HG03439 (cell line): ENCODE measurements at regions not wholly inside any gene's neighbourhood (a gene's known extent, or its start where the extent isn't known, plus 50 kb on each side); places are given as distances from the start of the nearest gene placed in this dataset.

Source experiments
- ATAC-seq: cut with Tn5 transposase; IDR thresholded peaks from one replicate; pipeline ENCODE4 v1.9.1; 2021; ENCODE audit warnings: mild to moderate bottlenecking, moderate library complexity; ENCODE audit not compliant: unreplicated experiment

DNA sequence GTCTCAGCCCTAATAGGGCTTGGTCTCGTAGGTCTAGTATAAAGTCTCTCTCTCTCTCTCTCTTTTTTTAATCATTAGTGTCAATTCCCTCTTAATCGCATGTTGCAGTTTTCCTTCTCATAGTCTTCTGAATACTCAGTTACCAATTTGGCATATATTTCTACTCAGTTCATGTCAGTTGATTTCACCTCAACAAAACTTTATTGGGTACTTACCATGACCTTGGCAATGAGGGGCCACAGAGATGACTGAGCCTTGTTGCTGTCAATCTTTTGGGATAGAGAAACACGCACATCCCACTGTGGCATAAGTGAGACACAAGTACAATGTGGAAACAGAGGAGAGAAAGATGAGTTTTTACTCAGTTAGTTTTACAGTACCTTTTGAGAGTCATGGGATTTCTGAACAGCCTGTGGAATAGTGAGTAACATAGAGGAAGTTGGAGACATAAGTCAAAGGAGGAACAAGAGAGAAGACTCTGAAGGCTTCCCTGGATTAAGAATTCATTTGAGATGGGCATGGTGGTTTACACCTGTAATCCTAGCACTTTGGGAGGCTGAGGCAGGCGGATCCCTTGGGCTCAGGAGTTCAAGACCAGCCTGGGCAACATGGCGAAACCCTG is 150.2 kb upstream of the CBLB start:
- ATAC-seq, result no peak

DNA sequence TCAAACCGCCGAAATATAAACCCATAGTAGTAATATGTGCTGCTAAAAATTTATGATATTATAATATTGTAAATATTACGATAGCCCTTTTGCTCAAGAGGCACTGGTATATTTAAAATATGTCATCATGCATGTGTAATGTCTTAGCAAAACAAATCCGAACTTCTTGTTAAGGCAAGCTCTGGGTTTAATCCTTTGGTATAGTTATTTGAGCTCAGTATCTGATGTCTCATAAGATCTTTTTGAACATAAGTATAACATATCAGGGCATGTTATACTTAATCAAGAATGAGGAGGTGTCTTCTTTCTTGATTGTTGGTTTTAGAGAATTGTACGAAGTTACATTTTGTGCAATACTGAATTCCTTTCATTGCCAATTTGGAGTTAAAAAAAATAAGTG is 154.1 kb upstream of the CBLB start:
- no peak for ATAC-seq

DNA sequence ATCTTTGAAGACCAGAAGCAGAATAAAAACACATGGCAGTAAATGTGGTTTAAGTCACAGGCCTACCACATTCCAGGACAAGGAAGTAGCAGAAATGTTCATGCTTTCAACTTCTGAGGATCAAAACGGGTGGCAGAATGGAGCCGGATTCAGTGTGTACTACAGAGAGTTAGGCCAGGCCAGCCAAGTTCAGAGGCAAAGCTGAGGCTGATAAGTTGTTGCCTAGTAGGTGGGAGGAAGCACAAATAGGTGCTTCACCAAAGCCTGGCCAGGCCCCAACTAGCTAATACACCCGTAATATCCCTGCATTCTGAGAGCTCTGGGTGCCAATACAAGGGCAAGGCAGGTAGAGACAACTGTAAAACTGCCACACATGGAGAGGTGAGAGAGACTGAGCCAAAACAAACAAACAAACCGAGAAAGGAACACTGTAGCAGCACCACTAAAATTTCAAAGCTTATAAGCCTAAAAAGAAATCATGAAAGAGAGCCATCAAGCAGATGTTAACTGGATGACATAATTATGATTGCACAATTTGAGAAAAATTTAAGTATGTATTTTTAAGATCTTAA is 156.4 kb upstream of the CBLB start:
- no peak for ATAC-seq

DNA sequence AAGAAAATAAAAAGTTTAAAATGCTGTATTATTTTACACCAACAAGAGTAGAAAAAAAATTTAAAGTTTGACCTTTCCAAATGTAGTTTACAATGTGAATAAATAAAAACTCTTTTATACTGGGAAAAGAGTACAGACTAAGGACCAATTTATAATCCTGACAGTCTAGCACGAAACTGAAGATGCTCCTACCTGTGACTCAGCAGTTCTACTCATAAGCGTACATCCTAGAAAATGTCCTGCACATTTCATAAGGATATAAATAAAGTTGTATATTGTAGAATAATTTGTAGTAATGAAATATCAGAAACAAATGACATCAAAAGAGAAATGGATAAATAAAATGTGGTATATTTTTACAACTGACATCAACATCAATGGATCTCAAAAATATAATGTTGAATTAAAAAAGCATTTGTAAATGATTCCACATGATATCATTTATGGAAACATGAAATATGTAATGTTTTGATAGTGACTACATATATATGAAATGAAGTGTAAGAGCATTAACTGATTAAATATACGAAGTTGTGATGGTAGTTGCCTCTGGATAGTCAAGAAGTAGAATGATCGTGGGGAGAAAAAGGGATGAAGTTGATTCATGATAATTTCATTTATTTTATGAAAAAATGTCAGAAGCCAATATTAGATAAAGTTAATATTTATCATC is 161.3 kb upstream of the CBLB start:
- ATAC-seq, result no peak

DNA sequence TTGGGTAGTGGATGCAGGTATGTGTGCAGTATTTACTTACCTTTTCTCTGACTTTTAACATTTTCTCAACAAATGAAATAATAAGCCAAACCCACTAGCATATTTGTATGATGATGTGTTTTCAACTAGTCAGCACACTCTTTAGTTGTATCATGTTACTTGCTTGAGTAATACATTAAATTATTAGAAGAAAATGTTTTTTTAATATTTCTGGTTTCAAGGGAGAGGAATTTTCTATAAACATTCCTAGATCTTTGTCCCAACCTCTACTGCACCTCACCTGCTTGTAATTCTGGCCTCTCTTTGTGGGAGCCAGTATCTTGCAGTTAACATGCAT is 161.8 kb upstream of the CBLB start:
- ATAC-seq, result no peak

DNA sequence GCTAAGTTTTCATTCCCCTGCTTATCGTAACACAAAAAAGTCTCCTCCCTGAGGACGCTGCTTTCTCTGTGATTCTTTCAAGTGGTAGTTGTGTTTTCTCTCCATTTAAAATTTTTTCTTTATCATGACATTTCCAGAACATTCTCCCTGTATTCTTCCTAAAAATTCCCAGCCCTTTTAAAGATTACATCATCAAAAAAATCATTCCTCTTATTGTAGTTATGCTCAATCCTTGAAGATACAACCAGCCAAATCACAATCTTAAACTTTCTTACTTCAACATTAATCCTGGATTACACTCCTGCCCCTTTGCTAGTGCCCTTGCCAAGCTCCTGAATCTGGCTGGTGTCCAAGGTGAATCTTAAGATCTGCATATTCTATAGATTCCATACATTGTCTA is 163.7 kb upstream of the CBLB start:
- ATAC-seq, result no peak

DNA sequence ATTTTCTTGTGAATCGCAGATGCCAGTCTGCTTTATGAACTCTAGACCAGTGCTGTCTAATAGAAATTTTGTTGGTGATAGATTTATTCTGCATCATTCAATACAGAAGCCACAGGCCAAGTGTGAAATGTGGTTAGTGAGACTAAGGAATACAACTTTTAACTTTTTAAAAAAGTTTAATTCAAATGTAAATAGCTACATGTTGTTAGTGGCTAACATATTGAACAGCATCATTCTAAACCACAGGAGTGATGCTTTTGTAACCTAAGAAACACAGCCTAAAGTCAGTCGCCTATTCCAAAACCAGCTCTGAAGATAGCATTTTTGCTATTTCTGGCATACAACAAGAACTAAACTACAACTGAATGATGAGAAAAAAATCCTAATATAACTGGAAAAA is 164.8 kb upstream of the CBLB start:
- ATAC-seq, result no peak

DNA sequence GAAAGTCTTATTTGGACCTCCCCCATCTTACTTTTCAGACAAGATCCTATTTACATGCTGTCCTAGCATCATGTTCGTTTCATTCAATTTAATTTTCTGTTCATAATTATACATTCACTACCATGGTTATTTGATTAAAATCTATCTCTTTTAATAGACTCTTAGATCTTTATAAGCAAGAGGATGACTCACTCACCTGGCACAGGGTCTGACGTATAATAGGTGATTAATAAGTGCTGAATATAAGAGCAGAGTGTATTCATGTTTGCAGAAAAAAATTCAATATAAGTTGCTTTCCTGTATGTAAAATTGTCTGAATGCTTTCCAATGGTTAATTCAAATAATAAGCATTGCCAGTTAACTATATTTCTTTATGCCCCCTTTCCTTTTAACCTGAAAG is 165.5 kb upstream of the CBLB start:
- no peak for ATAC-seq

DNA sequence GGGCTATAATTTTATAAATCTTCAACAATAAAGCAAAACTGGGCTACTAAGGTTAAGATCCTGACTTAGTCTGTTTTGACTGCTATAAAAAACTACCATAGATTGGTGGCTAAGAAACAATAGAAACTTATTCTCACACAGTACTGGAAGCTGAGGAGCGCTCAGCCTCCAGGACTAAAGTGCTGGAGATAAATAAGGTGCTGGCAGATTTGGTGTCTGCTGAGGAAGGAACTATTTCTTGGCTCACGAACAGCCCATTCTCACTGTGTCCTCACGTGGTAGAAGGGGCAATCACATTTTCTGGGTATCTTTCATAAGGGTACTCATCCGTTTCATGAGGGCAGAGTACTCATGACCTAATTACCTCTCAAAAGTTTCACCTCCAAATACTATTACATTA is 166.8 kb upstream of the CBLB start:
- no peak for ATAC-seq

DNA sequence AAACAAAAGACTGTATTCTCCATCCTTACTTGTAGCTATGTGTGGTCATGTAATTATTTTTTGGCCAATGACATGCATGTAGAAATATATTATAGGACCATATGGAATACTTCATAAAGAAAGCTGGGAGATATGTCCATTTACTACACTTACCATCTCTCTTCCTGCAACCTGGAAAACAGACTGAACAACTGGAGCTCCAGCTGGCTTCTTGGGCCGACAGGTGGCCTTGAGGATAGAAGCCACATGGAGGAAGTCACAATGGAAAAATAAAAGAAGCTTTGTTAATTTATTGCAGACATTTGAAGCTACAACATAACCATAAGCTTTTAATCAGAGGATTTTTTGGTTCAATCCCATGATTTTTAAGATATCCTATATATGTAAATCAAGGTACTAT is 167.9 kb upstream of the CBLB start:
- no peak for ATAC-seq

DNA sequence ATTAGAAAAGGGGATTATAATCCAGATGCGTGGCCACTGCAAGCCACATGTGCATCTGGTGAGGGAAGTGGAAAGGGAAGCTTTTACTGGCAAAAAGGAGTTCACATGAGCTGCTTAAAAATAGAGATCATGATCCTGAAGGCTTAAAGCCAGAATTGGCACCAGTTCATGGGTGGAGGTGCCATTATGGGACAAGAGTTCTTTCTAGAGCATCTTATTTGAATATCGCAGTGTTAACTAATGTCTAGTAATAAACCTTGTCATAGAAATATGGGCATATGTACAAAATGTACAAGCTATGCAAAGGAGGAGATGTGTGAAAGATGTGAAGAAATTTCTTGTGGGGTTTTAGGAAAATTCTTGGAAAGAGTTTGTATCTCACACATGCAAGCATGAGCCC is 178.4 kb upstream of the CBLB start:
- ATAC-seq, result no peak

DNA sequence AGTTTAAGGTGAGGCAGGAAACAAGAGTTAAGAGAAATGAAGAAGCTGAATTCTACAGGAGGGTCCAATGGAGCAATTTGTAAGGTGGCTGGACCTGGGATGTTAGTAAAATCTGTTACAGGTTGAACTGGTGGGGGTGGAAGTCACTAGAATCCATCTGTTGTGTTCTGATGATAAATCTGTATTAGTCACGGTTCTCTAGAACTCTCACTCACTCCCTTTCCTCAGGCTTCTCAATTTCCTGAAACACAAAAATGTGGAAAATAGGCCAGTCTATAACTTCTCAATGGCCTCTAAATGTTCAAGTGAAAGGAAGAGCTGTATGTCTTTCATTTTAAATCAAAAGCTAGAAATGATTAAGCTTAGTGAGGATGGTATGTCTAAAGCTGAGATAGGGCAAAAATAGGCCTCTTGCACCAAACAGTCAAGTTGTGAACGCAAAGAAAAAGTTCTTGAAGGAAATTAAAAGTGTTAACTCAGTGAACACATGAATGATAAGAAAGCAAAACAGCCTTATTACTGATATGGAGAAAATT is 180.2 kb upstream of the CBLB start:
- no peak for ATAC-seq

DNA sequence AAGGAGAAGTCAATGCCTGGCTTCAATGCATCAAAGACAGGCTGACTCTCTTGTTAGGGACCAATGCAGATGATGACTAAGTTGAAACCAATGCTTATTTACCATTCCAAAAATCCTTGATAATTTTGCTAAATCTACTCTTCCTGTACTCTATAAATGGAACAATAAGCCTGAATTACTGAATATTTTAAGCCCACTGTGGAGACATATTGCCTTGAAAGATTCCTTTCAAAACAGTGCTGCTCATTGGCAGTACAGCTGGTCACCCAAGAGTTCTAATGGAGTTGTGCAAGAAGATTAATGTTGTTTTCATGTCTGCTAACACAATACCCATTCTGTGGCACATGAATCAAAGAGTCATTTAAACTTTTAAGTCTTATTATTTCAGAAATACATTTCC is 181.0 kb upstream of the CBLB start:
- ATAC-seq, result no peak

DNA sequence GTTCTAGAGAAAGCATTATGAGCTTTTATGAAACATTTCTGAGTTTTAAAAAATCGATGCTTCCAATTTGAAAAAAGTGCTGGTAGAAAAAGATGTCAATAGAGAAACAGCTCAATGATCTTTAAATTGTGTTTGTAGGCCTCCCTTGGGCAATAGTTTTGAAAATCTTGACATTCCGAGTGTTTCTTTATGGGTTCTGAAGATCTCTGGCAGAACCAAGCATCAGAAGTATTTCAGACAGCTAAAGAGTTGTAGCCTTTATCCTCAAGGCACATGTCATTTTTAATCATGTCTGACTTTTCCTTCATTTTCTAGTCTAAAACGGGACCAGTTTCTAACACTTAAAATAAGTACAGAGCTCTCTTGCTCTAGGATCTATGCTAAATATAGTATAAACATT is 188.1 kb upstream of the CBLB start:
- no peak for ATAC-seq

DNA sequence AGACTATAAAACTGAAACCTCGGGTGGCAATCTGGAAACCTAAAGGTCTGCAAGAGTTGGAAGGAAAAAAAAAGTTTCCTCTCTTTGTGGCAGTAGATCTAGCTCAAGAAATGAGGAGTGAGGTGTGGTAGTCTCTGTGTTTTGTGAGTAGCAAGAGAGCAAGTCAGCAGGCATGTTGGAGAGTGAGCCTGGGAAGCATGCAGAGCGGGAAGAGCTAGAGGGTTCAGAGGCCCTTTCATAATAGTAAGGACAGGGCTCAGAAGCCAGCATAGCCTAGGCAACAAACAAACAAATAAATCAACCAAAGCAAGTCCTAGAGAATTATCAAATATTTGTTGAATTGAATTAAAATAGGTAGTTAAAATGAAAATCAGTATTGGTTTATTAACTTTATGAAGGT is 189.7 kb upstream of the CBLB start:
- ATAC-seq, result no peak

DNA sequence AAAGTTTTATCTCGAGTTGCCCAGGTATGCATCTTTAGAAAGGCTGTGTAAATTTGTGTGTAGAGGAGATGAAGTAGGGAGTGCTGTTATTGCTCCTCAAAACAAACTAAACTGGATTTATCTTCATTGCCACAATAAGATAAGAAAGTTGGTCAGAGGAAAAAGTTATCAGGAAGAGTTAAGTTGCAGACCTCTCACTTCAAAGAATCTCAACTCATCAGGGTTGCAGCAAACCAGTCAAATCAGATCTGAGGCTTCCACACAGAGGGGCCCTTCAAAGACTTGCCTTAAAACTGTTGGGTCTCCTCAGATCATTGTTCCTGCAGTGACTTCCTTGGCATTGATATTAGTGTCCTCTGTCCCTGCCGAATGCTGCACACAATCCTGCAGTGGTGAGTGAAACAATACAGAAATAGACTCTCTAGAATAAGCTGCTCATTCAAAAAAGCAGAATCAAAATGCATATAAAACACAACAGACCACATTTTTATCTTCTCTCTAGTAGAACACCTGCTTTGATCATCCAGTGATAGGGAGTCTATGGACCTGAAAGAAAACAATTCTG is 191.2 kb upstream of the CBLB start:
- no peak for ATAC-seq

DNA sequence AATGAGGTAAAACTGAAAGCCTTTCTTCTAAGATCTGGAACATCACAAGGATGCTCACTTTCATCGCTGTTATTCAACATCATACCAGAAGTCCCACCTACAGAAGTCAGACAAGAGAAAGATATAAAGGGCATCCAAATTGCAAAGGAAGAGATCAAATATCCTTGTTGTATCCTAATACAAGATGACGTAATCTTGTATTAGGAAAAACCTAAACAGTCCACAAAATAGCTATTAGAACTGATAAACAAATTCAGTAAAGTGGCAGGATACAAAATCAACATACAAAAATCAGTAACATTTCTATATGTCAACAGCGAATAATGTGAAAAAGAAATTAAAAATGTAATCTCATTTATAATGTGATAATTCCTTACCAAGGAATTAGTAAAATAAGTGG is 195.1 kb upstream of the CBLB start:
- no peak for ATAC-seq

DNA sequence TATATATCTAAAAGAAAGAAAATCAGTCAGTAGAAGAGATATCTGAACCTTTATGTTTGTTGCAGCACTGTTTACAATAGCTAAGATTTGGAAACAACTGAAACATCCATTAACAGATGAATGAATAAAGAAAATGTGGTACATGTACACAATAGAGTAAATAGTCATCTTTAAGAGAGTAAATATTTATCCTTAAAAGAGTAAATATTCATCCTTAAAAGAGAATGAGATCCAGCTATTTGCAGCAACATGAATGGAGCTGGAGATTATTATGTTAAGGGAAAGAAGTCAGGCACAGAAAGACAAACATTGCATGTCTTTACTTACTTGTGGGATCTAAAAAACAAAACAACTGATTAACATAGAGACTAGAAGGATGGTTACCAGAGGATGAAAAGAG is 197.0 kb upstream of the CBLB start:
- ATAC-seq, result no peak

DNA sequence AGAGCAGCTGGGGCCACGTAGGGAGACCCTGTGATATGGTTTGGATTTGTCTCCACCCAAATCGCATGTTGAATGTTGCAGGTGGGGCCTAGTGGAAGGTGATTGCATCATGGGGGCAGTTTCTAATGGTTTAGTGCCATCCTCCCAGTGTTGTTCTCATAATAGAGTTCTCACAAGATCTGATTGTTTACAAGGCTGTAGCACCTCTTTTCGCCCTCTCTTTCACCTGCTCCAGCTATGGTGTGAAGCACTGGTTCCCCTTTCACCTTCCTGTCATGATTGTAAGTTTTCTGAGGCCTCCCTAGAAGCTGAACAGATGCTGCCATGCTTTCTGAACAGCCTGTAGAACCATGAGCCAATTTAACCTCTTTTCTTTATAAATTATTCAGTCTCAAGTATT is 198.9 kb upstream of the CBLB start:
- ATAC-seq, result peak; percentile 75

DNA sequence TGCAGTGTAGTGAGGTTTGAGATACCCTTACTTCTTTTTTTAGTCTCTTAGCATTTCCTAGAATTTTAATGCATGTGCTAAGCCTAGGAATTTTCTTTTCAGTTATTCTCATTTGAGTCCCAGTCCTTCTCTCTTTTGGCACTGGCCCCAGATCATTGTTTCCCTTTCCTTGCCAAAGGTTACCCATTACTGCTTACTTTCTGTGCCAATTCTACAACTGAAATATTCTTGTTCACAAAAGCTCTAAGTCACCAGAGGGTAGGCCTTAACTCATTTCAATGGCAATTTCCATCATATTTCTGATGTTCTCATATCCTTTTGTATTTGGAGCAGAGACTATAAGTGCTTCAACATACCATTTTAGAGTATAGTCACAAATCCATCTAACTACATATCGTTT is 199.6 kb upstream of the CBLB start:
- ATAC-seq, result no peak

DNA sequence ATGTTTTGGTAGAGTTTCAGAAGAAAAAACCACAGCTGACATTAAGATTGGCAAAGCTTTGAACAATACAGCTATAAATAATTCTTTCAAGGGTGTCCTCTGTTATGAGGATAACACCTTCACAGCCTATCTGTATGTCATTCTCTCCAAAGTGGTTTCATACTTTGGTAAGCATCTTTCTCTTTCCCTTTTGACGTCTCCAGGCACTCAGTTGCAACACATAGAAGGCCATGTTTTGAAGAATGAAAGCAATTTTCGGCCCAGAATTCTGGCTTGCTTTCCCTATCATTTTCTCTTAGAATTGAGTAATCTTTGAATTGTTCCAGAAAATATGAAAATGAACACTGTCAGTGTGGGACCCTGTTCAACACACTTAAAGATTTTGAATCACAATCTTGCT is 200.0 kb upstream of the CBLB start:
- ATAC-seq, result peak; percentile 83

DNA sequence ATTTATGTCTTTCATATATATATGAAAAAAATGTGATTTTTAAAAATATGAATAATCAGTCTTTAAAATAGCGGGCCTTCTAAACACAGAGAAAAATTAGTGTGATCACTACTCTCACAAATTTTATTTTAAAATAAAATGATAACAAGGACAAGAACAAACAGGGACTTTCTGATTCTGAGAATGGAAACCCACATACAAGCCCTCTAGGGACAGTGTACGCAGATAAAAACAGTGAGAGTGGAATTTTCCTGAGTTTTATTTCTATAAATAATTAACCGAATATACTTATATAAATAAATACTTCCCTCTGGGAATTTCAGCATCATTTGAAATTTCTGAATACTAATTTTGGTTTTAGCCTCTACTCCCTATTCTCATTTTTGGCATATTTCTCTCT is 201.4 kb upstream of the CBLB start:
- ATAC-seq, result no peak
